ENCODE measurements at regions not wholly inside any gene's neighbourhood (a gene's known extent, or its start where the extent isn't known, plus 50 kb on each side); places are given as distances from the start of the nearest gene placed in this dataset.

DNA sequence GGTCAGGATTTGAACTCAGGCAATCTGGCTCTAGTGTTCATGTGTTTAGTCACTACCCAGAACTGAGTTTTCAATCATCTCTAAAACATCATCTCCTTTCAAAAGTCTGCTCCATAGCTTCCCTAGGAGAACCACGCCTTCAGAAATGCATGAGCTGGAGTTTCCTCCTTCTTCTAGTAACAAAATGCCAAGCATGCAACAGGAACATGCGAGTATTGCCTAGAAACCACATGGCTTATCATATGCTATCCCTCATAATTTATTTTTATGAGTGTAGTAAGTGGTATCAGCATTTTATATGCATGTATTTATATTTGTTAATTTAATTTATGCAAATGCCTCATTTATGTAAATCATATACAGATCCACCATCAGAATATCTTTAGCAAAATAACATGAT lies 170.9 kb downstream of the RAB11FIP2 start:
- Histone ChIP-seq H3K36me3 (replicated peaks; ENCODE audit: control insufficient read depth, insufficient read depth, low read length) (no peaks in the 10 kb centered on the region), H3K27me3 (ENCODE audit: control insufficient read depth, insufficient read depth, low read length) (no peaks in the 10 kb centered on the region), H3K4me3 (ENCODE audit: insufficient read depth, low read depth, low read length) (no peak overlapping the region)
- no peak for DNase-seq

DNA sequence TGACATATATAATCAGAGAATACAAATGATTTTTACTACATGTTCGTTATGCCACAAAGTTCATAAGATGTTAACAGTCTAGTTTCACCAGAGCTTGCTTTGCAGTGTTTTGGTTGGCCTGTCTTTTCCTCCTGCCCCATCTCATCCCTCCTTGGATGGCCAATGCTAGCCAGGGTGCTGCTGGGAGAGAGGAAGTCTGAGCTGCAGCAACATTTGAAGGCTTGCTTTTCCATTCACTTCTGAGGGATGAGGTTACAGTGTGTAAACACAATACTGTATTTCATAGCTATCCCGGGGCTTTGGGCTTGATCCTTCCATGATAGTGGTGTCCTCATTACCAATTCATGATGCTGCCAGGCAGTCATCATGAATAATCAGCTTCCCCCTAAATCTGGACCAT lies 170.5 kb downstream of the RAB11FIP2 start:
- H3K4me3 ChIP-seq (ENCODE audit: insufficient read depth, low read depth, low read length): no peak overlapping the region
- DNase-seq: no peak

DNA sequence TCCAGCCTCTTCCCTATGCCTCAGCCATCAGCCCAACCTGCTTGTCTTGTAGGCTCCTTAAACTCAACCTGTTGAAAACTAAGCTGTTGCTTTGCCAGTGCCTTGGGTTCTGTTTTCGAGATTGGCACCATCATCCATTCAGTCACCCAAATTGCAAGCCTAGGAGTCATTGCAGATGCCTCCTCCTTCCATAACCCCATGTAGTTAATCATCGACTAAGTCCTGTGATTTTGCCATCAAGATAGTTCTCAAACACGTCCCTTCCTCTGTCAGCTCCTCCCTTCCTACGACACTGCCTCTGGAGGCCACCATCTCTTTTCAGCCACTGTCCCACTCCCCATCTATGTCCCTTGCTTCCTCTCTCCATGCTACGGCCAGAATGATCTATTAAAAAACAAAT lies 168.1 kb downstream of the RAB11FIP2 start:
- no peaks in the 10 kb centered on the region for H3K27me3 ChIP-seq (ENCODE audit: control insufficient read depth, insufficient read depth, low read length)
- H3K4me3 ChIP-seq (ENCODE audit: insufficient read depth, low read depth, low read length): no peak overlapping the region
- DNase-seq: no peak
- no peaks in the 10 kb centered on the region for H3K36me3 ChIP-seq (replicated peaks; ENCODE audit: control insufficient read depth, insufficient read depth, low read length)

More for the DNA sequence above, 170.5 kb downstream of the RAB11FIP2 start:
- H3K36me3 ChIP-seq (replicated peaks; ENCODE audit: control insufficient read depth, insufficient read depth, low read length): no peaks in the 10 kb centered on the region
- no peaks in the 10 kb centered on the region for H3K27me3 ChIP-seq (ENCODE audit: control insufficient read depth, insufficient read depth, low read length)

- H3K27me3 ChIP-seq (ENCODE audit: control insufficient read depth, insufficient read depth, low read length): no peaks in the 10 kb centered on the region
- H3K36me3 ChIP-seq (replicated peaks; ENCODE audit: control insufficient read depth, insufficient read depth, low read length): no peaks in the 10 kb centered on the region
- DNase-seq: no peak
- H3K4me3 ChIP-seq (ENCODE audit: insufficient read depth, low read depth, low read length): no peak overlapping the region
Measured at GRCh38 chr10:117884093-117884492, 162.6 kb downstream of the RAB11FIP2 start.

- Histone ChIP-seq H3K4me3 (ENCODE audit: insufficient read depth, low read depth, low read length) (no peak overlapping the region), H3K36me3 (replicated peaks; ENCODE audit: control insufficient read depth, insufficient read depth, low read length) (no peaks in the 10 kb centered on the region), H3K27me3 (ENCODE audit: control insufficient read depth, insufficient read depth, low read length) (no peaks in the 10 kb centered on the region)
- DNase-seq: no peak
Measured at GRCh38 chr10:117884592-117884991, 162.1 kb downstream of the RAB11FIP2 start.

- DNase-seq: no peak
- no peak overlapping the region for H3K4me3 ChIP-seq (ENCODE audit: insufficient read depth, low read depth, low read length)
- H3K36me3 ChIP-seq (replicated peaks; ENCODE audit: control insufficient read depth, insufficient read depth, low read length): no peaks in the 10 kb centered on the region
- H3K27me3 ChIP-seq (ENCODE audit: control insufficient read depth, insufficient read depth, low read length): no peaks in the 10 kb centered on the region
Measured at GRCh38 chr10:117885206-117885829, 161.4 kb downstream of the RAB11FIP2 start.

- Histone ChIP-seq H3K36me3 (replicated peaks; ENCODE audit: control insufficient read depth, insufficient read depth, low read length) (no peaks in the 10 kb centered on the region), H3K4me3 (ENCODE audit: insufficient read depth, low read depth, low read length) (no peak overlapping the region), H3K27me3 (ENCODE audit: control insufficient read depth, insufficient read depth, low read length) (no peaks in the 10 kb centered on the region)
- no peak for DNase-seq
Measured at GRCh38 chr10:117886766-117887165, 160.0 kb downstream of the RAB11FIP2 start.

GRCh38 chr10:117889664-117890063 lies 157.1 kb downstream of the RAB11FIP2 start:
- H3K36me3 ChIP-seq (replicated peaks; ENCODE audit: control insufficient read depth, insufficient read depth, low read length): no peaks in the 10 kb centered on the region

DNA sequence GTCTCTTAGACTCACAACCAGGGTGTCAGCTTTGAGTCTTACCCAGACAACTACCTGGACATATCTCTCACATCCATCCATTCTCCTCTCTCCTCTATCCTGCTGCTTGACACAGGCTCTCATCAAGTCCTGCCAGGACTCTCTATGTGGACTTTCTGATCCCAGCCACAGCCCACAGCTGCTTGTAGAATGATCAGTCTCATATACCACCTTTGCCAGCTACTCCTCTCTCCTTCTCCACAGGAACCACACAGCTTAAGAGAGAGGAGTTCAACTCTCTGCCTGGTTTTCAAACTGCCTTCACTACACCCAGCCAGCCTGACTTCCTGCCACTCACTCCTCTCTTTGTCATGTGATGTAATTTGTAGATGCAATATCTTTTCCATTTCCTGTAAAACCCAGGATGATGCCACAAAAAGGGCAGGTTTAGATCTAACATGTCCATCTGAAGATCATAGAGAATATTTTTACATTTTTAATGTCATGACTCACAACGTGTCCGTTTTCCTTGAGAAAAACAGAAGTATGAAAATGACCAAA lies 154.0 kb downstream of the RAB11FIP2 start:
- H3K36me3 ChIP-seq (replicated peaks; ENCODE audit: control insufficient read depth, insufficient read depth, low read length): no peaks in the 10 kb centered on the region
- no peak overlapping the region for H3K4me3 ChIP-seq (ENCODE audit: insufficient read depth, low read depth, low read length)
- no peaks in the 10 kb centered on the region for H3K27me3 ChIP-seq (ENCODE audit: control insufficient read depth, insufficient read depth, low read length)
- DNase-seq: no peak

More at GRCh38 chr10:117889664-117890063, 157.1 kb downstream of the RAB11FIP2 start:
- no peak for DNase-seq
- Histone ChIP-seq H3K4me3 (ENCODE audit: insufficient read depth, low read depth, low read length) (no peak overlapping the region), H3K27me3 (ENCODE audit: control insufficient read depth, insufficient read depth, low read length) (no peaks in the 10 kb centered on the region)

GRCh38 chr10:117894339-117894738 lies 152.4 kb downstream of the RAB11FIP2 start:
- H3K4me3 ChIP-seq (ENCODE audit: insufficient read depth, low read depth, low read length): no peak overlapping the region
- DNase-seq: no peak
- H3K27me3 ChIP-seq (ENCODE audit: control insufficient read depth, insufficient read depth, low read length): no peaks in the 10 kb centered on the region
- H3K36me3 ChIP-seq (replicated peaks; ENCODE audit: control insufficient read depth, insufficient read depth, low read length): no peaks in the 10 kb centered on the region

DNA sequence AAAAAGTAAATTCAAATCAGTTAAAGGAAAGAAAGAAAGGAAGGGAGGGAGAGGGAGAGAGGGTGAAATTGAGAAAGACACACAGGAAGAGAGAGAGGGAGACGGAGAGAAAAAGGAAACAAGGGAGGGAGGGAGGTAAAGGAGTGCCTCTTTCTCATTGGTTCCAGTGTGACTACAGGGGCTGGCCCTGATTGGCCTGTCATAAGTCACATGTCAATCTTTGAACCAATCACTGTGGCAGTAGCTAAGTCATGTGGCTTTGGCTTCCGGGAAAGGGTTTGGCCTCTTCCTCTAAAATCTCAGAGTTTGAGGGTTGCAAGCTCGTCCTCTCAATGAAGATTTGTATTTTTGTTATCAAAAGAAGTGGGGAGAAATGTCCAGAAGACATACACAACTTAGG lies 150.2 kb downstream of the RAB11FIP2 start:
- no peak for DNase-seq
- Histone ChIP-seq H3K27me3 (ENCODE audit: control insufficient read depth, insufficient read depth, low read length) (no peaks in the 10 kb centered on the region), H3K36me3 (replicated peaks; ENCODE audit: control insufficient read depth, insufficient read depth, low read length) (no peaks in the 10 kb centered on the region), H3K4me3 (ENCODE audit: insufficient read depth, low read depth, low read length) (no peak overlapping the region)

GRCh38 chr10:117899181-117899683 lies 147.5 kb downstream of the RAB11FIP2 start:
- DNase-seq: no peak
- H3K27me3 ChIP-seq (ENCODE audit: control insufficient read depth, insufficient read depth, low read length): no peaks in the 10 kb centered on the region
- no peak overlapping the region for H3K4me3 ChIP-seq (ENCODE audit: insufficient read depth, low read depth, low read length)
- H3K36me3 ChIP-seq (replicated peaks; ENCODE audit: control insufficient read depth, insufficient read depth, low read length): no peaks in the 10 kb centered on the region

DNA sequence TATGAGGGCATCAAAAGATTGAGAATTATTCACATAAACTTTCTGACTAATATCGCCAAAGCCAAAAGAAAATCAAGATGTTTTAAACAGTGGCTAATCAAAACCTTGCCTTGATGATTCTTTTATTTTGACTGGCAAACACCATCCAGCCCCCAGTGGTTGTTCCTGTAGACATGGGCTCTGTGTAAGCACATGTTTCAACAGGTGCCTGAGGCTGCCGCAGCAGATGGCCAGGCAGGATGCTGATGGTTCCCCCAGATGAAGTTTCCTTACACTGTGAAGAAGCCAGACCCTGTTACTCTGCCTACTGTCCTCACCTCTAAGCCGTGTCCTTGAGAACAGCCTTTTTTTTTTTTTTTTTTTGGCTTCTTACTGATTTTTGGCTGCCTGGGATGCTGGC lies 146.5 kb downstream of the RAB11FIP2 start:
- no peak overlapping the region for H3K4me3 ChIP-seq (ENCODE audit: insufficient read depth, low read depth, low read length)
- DNase-seq: no peak
- no peaks in the 10 kb centered on the region for H3K27me3 ChIP-seq (ENCODE audit: control insufficient read depth, insufficient read depth, low read length)
- H3K36me3 ChIP-seq (replicated peaks; ENCODE audit: control insufficient read depth, insufficient read depth, low read length): no peaks in the 10 kb centered on the region

DNA sequence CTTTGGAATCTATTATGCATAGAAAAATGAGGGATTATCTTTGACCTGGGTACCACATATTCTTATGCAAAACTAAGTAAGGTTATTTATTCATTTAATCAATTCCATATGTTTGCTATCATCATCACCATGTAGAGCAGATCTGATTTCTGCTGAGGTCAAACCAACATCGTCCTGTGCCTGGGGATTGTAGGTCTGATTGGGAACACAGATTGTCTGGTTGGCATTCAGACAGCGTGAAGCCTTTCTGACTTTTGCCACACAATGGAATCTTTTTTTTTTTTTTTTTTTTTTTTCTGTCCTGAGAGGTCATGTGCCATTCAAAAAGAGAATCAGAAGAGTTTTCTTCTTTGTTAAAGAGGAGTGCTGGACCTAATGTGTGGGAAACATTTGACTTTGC lies 142.9 kb downstream of the RAB11FIP2 start:
- no peak for DNase-seq
- Histone ChIP-seq H3K4me3 (ENCODE audit: insufficient read depth, low read depth, low read length) (no peak overlapping the region), H3K27me3 (ENCODE audit: control insufficient read depth, insufficient read depth, low read length) (no peaks in the 10 kb centered on the region), H3K36me3 (replicated peaks; ENCODE audit: control insufficient read depth, insufficient read depth, low read length) (no peaks in the 10 kb centered on the region)

DNA sequence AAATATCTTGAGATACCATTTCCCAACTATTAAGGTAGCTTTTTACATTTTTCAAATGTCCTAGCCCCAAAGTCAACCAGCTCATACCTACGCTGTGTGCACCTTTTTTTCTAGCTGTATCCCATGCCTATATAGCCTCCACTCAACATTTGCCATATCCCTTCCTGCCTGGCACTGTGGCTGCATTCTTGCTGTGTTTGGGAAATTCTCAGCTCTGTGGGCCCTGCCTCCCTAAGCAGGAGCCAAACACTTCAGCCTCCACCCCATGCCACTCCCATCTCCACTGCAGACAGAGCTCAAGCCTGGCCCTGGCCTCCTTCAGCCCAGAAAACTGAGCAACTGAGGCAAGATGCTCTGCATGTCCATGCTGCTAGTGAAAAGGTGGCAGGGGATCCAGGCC lies 141.3 kb downstream of the RAB11FIP2 start:
- Histone ChIP-seq H3K36me3 (replicated peaks; ENCODE audit: control insufficient read depth, insufficient read depth, low read length) (no peaks in the 10 kb centered on the region), H3K27me3 (ENCODE audit: control insufficient read depth, insufficient read depth, low read length) (no peaks in the 10 kb centered on the region), H3K4me3 (ENCODE audit: insufficient read depth, low read depth, low read length) (no peak overlapping the region)
- DNase-seq: no peak

All from H7 (cell line).